ENCODE measurements at regions not wholly inside any gene's neighbourhood (a gene's known extent, or its start where the extent isn't known, plus 50 kb on each side); places are given as distances from the start of the nearest gene placed in this dataset.

GRCh38 chr2:221203856-221204255 lies 368.2 kb downstream of the EPHA4 start:
- TF ChIP-seq CTCF (IDR thresholded peaks at IDR 0.05): no peak
- TF ChIP-seq POLR2A (IDR thresholded peaks at IDR 0.05): no peak
- no peak for TF ChIP-seq POLR2AphosphoS5 (IDR thresholded peaks at IDR 0.05)

Data from breast epithelium (tissue), 3 donors.